Thoracic aorta (tissue), 2 donors: ENCODE measurements at regions not wholly inside any gene's neighbourhood (a gene's known extent, or its start where the extent isn't known, plus 50 kb on each side); places are given as distances from the start of the nearest gene placed in this dataset.

Experiments used
- ATAC-seq: fragments of 150-250 bp; one replicate; pipeline ENCODE4 v1.8.0; 2017; ENCODE audit warnings: low read depth; ENCODE audit not compliant: insufficient number of reproducible peaks, low FRiP score
- DNase-seq: peaks from one replicate; pipeline ENCODE4 v3.0.0-alpha.2; 2020; ENCODE audit warnings: low spot score
- H3K27ac ChIP-seq, 2 donors: fragments of 200-600 bp; sonication (generic); 1 replicate in 1 of 2; 2 replicates in 1 of 2; pipeline ENCODE4 v1.5.1; 2016; ENCODE audit warnings: mild to moderate bottlenecking in 2 of 2, moderate library complexity in 2 of 2
- H3K27me3 ChIP-seq: fragments of 200-600 bp; sonication (generic); replicated peaks from 2 replicates; pipeline ENCODE4 v1.6.0; 2016; ENCODE audit warnings: mild to moderate bottlenecking; ENCODE audit not compliant: insufficient read depth
- H3K36me3 ChIP-seq: fragments of 200-600 bp; sonication (generic); one replicate; pipeline ENCODE4 v1.5.1; 2016
- H3K4me1 ChIP-seq, 2 donors: fragments of 200-600 bp; sonication (generic); 1 replicate in 1 of 2; 2 replicates in 1 of 2; pipeline versions ENCODE4 v1.5.1 to v1.6.0; 2016; ENCODE audit warnings: low read depth in 2 of 2, mild to moderate bottlenecking in 1 of 2; ENCODE audit not compliant: control insufficient read depth in 1 of 2
- H3K4me3 ChIP-seq: fragments of 200-600 bp; sonication (generic); 2 replicates; pipeline ENCODE4 v1.5.1; 2016; ENCODE audit warnings: mild to moderate bottlenecking
- H3K9me3 ChIP-seq: fragments of 200-600 bp; sonication (generic); 2 replicates; pipeline ENCODE4 v1.5.1; 2016
- TF ChIP-seq, protein P1 (sequence below): fragments of 200-600 bp; sonication (generic); IDR thresholded peaks from one replicate; pipeline ENCODE4 v1.5.1; 2019; ENCODE audit warnings: antibody characterized with exemption

DNA sequence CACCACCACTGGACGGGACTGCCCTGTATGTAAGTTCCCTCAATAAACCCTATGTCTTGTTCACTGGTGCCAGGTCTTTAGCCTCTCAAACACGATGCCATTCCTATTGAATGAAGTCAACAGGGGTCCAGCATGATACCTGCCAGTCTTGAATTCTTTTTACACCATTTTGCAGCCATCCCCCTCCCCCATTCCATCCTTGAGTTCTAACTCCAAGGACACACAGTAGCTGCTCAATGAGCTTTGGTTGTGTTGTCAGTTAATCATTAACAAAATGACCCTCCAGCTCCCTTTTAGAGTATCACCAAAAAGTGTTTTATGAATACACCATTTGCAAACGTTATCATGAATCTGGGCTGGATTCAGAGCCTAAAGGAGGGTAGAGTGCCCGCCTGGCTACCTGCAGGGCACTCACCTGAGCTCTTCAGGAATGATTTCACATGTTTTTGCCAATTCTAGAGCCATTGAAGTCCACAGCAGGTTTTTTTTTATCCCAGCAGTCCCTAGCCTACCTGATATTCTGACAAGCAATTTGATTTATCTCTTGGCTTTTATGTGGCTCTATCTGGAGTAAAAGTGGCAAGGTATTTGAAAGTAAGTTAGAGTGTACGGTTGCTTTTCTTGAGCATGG lies 271.8 kb downstream of the SMARCA2 start:
- TF ChIP-seq, protein P1, sequence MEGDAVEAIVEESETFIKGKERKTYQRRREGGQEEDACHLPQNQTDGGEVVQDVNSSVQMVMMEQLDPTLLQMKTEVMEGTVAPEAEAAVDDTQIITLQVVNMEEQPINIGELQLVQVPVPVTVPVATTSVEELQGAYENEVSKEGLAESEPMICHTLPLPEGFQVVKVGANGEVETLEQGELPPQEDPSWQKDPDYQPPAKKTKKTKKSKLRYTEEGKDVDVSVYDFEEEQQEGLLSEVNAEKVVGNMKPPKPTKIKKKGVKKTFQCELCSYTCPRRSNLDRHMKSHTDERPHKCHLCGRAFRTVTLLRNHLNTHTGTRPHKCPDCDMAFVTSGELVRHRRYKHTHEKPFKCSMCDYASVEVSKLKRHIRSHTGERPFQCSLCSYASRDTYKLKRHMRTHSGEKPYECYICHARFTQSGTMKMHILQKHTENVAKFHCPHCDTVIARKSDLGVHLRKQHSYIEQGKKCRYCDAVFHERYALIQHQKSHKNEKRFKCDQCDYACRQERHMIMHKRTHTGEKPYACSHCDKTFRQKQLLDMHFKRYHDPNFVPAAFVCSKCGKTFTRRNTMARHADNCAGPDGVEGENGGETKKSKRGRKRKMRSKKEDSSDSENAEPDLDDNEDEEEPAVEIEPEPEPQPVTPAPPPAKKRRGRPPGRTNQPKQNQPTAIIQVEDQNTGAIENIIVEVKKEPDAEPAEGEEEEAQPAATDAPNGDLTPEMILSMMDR = no peak
- H3K27me3 ChIP-seq = no peaks in the 10 kb centered on the region
- DNase-seq (no peak), ATAC-seq (no peak)
- no peak overlapping the region for H3K4me3 ChIP-seq
- H3K36me3 ChIP-seq = no peaks in the 10 kb centered on the region
- H3K9me3 ChIP-seq = no peaks in the 10 kb centered on the region
- no peaks in the 10 kb centered on the region for H3K4me1 ChIP-seq
- H3K27ac ChIP-seq = no peak overlapping the region

DNA sequence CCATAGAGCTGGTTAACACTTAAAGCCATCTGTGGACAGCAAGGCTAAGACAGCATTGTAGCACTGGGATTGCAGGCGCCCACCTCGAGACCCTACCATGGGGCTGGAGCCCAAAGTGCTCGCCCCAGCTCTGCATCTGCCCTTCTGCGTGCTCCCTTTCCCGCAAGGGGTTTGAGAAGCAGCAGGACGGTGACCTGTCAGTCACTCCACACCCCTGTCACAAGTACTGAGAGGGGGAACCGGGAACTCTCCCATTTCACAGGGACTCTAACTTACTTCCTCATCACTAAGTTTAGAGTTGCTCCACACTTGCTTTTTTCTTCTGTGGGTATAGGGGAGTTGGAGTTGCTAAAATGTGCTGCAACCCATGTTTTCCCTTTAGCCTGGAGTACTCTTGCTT lies 273.2 kb downstream of the SMARCA2 start:
- TF ChIP-seq, protein P1 = no peak
- ATAC-seq = no peak

DNA sequence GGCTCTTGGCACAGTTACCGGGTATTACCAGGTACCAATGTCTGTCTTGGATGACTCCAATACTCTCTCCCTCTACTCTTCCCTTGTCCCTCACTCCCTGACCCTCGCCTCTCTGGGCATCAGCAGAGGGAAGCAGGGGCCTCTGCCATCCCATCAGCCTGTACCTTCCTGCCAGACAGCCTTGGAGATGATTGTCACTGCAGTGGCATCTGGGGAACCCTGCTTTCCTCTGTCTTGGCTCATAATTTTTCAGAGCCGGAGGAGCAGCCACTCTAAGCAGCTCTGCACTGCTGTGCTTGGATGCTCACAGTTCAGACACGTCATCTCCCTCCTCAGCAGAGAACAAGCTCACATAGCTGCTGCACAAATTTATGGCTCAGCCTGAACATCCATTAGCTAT lies 274.1 kb downstream of the SMARCA2 start:
- H3K27me3 ChIP-seq = no peaks in the 10 kb centered on the region
- ATAC-seq (no peak), DNase-seq (no peak)
- no peak overlapping the region for H3K4me3 ChIP-seq
- no peaks in the 10 kb centered on the region for H3K4me1 ChIP-seq
- TF ChIP-seq, protein P1 = no peak
- H3K36me3 ChIP-seq = no peaks in the 10 kb centered on the region
- H3K9me3 ChIP-seq = no peaks in the 10 kb centered on the region
- H3K27ac ChIP-seq = no peak overlapping the region

More for the DNA sequence above, 273.2 kb downstream of the SMARCA2 start:
- Histone ChIP-seq H3K4me1 (no peaks in the 10 kb centered on the region), H3K4me3 (no peak overlapping the region), H3K9me3 (no peaks in the 10 kb centered on the region), H3K36me3 (no peaks in the 10 kb centered on the region), H3K27ac (no peak overlapping the region), H3K27me3 (no peaks in the 10 kb centered on the region)
- DNase-seq = no peak

- no peaks in the 10 kb centered on the region for H3K36me3 ChIP-seq
- H3K4me3 ChIP-seq = no peak overlapping the region
- TF ChIP-seq, protein P1 = no peak
- DNase-seq (no peak), ATAC-seq (no peak)
- H3K4me1 ChIP-seq = no peaks in the 10 kb centered on the region
- no peaks in the 10 kb centered on the region for H3K9me3 ChIP-seq
- no peak overlapping the region for H3K27ac ChIP-seq
- H3K27me3 ChIP-seq = no peaks in the 10 kb centered on the region
Observed at GRCh38 chr9:2290382-2290781, 275.2 kb downstream of the SMARCA2 start.

DNA sequence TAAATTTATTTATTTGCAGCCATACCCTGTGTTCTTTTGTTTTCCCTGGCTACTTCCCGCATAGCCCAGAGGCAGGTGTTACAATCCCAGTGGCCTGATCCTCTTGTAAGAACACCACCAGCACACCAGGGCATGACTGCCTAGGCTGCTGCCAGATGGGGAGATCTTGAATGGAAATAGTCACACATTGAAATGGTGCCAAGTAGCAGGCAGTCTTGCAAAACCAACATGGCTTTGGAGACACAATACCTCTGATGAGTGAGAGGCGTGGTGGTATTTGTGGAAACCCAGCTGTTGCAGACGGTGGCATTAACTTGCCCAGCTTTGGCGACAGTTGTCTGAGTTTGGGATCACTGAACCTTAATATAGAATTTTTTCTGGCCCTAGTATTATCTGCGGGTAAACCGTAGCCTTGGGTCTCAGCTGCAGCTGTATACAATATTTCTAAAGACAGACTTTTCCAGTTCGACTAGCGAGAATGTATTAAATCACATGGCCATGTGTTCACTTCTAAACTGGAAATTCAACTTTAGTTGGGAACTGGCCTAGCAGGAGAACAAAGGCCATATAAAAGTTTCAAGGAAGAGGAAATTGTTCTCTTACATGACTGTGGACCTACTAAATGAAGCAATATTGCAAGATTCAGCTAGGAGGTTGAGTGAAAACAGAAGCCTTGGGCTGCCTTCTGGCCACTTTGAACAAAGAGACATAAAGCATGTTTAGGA lies 277.0 kb downstream of the SMARCA2 start:
- Histone ChIP-seq H3K9me3 (no peaks in the 10 kb centered on the region), H3K4me3 (no peak overlapping the region), H3K27me3 (no peaks in the 10 kb centered on the region), H3K36me3 (no peaks in the 10 kb centered on the region), H3K27ac (no peak overlapping the region), H3K4me1 (no peaks in the 10 kb centered on the region)
- DNase-seq (no peak), ATAC-seq (no peak)
- TF ChIP-seq, protein P1 = no peak
